Liver (tissue), 3 donors: ENCODE measurements at regions not wholly inside any gene's neighbourhood (a gene's known extent, or its start where the extent isn't known, plus 50 kb on each side); places are given as distances from the start of the nearest gene placed in this dataset.

Experiments used
- CTCF ChIP-seq: fragments of 150-350 bp; IDR thresholded peaks from 2 replicates; pipeline ENCODE4 v1.5.1; 2017; ENCODE audit warnings: improper control_type of control experiment, low read depth, low read length; ENCODE audit not compliant: missing input control
- RAD21 ChIP-seq, 2 donors: IDR thresholded peaks; 2 replicates each; pipeline ENCODE4 v1.6.1; 2016; ENCODE audit warnings: antibody characterized with exemption in 2 of 2, mild to moderate bottlenecking in 2 of 2
- donor health status: healthy.
- donor health status: healthy.

GRCh38 chr12:132389526-132390286 is 60.3 kb upstream of the GALNT9 start:
- TF ChIP-seq RAD21 (IDR thresholded peaks at IDR 0.05): no peak
- no peak for TF ChIP-seq CTCF
